GM23248 (cell line): ENCODE measurements at regions not wholly inside any gene's neighbourhood (a gene's known extent, or its start where the extent isn't known, plus 50 kb on each side); places are given as distances from the start of the nearest gene placed in this dataset.

Source experiments
- DNase-seq: peaks from one replicate; pipeline ENCODE4 v3.0.0-alpha.2; 2015
- H2AFZ ChIP-seq: fragments of 200-600 bp; sonication (generic); 2 replicates; pipeline ENCODE4 v1.6.1; 2016; ENCODE audit warnings: antibody characterized with exemption
- H3F3A ChIP-seq: fragments of 200-600 bp; sonication (generic); 2 replicates; pipeline ENCODE4 v1.6.1; 2016; ENCODE audit warnings: mild to moderate bottlenecking, antibody characterized with exemption, mixed run types; ENCODE audit not compliant: insufficient read depth
- H3K27ac ChIP-seq: fragments of 200-600 bp; sonication (generic); 2 replicates; pipeline ENCODE4 v1.5.1; 2016; ENCODE audit warnings: mild to moderate bottlenecking
- H3K27me3 ChIP-seq: fragments of 200-600 bp; sonication (generic); replicated peaks from 2 replicates; pipeline ENCODE4 v1.6.1; 2016; ENCODE audit warnings: mild to moderate bottlenecking; ENCODE audit not compliant: insufficient read depth
- H3K36me3 ChIP-seq: fragments of 200-600 bp; sonication (generic); 2 replicates; pipeline ENCODE4 v1.6.1; 2016; ENCODE audit warnings: low read depth, mild to moderate bottlenecking
- H3K4me1 ChIP-seq: fragments of 200-600 bp; sonication (generic); 2 replicates; pipeline ENCODE4 v1.6.1; 2016; ENCODE audit warnings: mild to moderate bottlenecking; ENCODE audit not compliant: insufficient read depth
- H3K4me2 ChIP-seq: fragments of 200-600 bp; sonication (generic); one replicate; pipeline ENCODE4 v1.6.1; 2016; ENCODE audit warnings: mild to moderate bottlenecking; ENCODE audit not compliant: unreplicated experiment
- H3K4me3 ChIP-seq: fragments of 200-600 bp; sonication (generic); 2 replicates; pipeline ENCODE4 v1.5.1; 2016; ENCODE audit warnings: mild to moderate bottlenecking
- H3K79me2 ChIP-seq: fragments of 200-600 bp; sonication (generic); 2 replicates; pipeline ENCODE4 v1.6.1; 2016; ENCODE audit warnings: mild to moderate bottlenecking; ENCODE audit not compliant: insufficient read depth
- H3K9ac ChIP-seq: fragments of 200-600 bp; sonication (generic); 2 replicates; pipeline ENCODE4 v1.6.1; 2016; ENCODE audit warnings: mild to moderate bottlenecking
- H3K9me2 ChIP-seq: fragments of 200-600 bp; sonication (generic); 2 replicates; pipeline ENCODE4 v1.6.1; 2016; ENCODE audit warnings: mixed run types, mild to moderate bottlenecking, moderate library complexity; ENCODE audit not compliant: insufficient read depth
- H3K9me3 ChIP-seq: fragments of 200-600 bp; sonication (generic); one replicate; pipeline ENCODE4 v1.6.1; 2017; ENCODE audit warnings: low read depth
- H4K20me1 ChIP-seq: fragments of 200-600 bp; sonication (generic); 2 replicates; pipeline ENCODE4 v1.6.0; 2016; ENCODE audit not compliant: insufficient read depth
- EZH2 ChIP-seq: fragments of 200-600 bp; sonication (generic); IDR thresholded peaks from 2 replicates; pipeline ENCODE4 v1.6.1; 2018; ENCODE audit warnings: antibody characterized with exemption, mild to moderate bottlenecking; ENCODE audit not compliant: insufficient read depth, poor library complexity, severe bottlenecking
- EZH2phosphoT487 ChIP-seq: fragments of 200-600 bp; sonication (generic); IDR thresholded peaks from 2 replicates; pipeline ENCODE4 v1.6.1; 2018; ENCODE audit warnings: antibody characterized with exemption, moderate library complexity, mild to moderate bottlenecking, low read depth; ENCODE audit not compliant: insufficient read depth
- WGBS, 2 experiments: methylation state at CpG; one replicate each; pipeline ENCODE4 v1.1.6; 2015 to 2017; ENCODE audit warnings: low lambda C conversion rate in 2 of 2, low coverage in 1 of 2; ENCODE audit errors: missing lambda C conversion rate in 2 of 2; 5-methylcytosine and 5-hydroxymethylcytosine counted together
- in situ Hi-C: fragments of 300-500 bp; cut with MboI; formaldehyde crosslinking; loops from 2 replicates; pipeline ENCODE4 v1.15.0; 2020

DNA sequence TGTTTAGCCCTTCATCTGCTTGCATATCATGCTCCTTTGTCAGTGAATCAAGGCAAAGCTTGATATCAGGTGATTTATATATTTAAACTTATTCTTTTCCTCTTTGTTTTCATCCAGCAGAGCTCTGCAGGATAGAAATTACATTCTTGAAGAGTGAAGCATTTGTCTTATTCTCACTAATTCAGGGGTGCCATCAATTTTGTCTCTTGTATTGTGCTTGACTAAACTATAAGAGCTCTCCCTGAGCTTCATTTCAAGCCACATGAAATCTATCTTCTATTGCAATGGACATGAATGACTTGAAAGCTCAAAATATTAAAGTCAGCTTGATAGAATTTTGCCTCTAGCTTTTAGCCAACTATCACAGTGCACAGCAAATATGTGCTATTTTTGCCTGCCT lies 236.7 kb upstream of the KCTD3 start:
- Histone ChIP-seq H2AFZ (no peak overlapping the region), H3K27ac (no peak overlapping the region), H4K20me1 (no peaks in the 10 kb centered on the region), H3K4me1 (no peaks in the 10 kb centered on the region), H3K79me2 (no peaks in the 10 kb centered on the region), H3K9ac (no peak overlapping the region), H3K27me3 (no peaks in the 10 kb centered on the region), H3K9me3 (no peaks in the 10 kb centered on the region), H3K4me2 (no peak overlapping the region), H3K4me3 (no peak overlapping the region), H3F3A (no peaks in the 10 kb centered on the region), H3K36me3 (no peaks in the 10 kb centered on the region), H3K9me2 (no peaks in the 10 kb centered on the region)
- TF ChIP-seq EZH2: no peak
- TF ChIP-seq EZH2phosphoT487: no peak
- no peak for DNase-seq
- in situ Hi-C loops: no loop called here

DNA sequence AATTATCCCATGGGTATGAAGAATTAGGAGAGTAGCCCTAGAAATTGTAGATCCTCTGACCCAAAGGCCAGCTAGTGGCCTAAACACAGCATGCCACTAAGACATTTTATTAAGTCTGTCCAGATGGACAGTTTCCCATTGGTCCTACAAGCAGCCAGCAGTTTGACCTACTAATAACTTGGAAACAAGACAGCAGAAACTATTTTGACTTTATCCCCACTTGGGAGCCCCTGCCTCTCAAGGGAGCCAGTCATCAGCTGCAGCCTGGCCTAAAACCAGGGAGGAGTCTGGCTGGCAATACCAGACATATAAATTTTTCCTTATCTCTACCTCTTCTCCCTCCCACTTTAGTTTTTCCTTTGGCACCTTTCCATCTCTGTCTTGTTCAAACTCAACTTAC lies 222.6 kb upstream of the KCTD3 start:
- Histone ChIP-seq H3K4me3 (no peak overlapping the region), H3K27ac (no peak overlapping the region), H3K36me3 (no peaks in the 10 kb centered on the region), H4K20me1 (no peaks in the 10 kb centered on the region), H3K79me2 (no peaks in the 10 kb centered on the region), H3K4me2 (no peak overlapping the region), H3K9ac (no peak overlapping the region), H3K27me3 (no peaks in the 10 kb centered on the region), H3F3A (no peaks in the 10 kb centered on the region), H3K4me1 (no peaks in the 10 kb centered on the region), H3K9me2 (no peaks in the 10 kb centered on the region), H2AFZ (no peak overlapping the region), H3K9me3 (no peaks in the 10 kb centered on the region)
- no peak for DNase-seq
- in situ Hi-C loops: no loop called here
- TF ChIP-seq EZH2 (no peak), EZH2phosphoT487 (no peak)

DNA sequence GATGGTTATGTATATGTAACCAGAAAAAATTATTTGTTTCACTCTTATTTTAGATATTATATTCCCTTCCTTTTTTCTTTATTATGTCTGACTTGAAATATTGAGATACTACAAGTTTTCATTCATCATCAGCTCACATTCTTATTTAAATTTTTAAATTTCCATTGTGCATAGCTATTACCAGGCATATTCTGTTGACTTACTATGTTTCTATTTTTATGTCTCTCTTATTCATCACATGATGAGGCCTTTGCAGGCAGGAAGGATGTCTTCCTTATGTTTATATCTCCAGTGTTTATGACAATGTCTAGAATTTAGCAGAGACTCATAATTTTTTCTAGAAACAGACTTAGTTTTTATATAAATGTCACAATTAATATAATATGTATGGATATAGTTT lies 221.9 kb upstream of the KCTD3 start:
- H2AFZ ChIP-seq: no peak overlapping the region
- no peak for DNase-seq
- in situ Hi-C loops: no loop called here
- H3K27ac ChIP-seq: no peak overlapping the region
- no peaks in the 10 kb centered on the region for H3K27me3 ChIP-seq
- no peaks in the 10 kb centered on the region for H4K20me1 ChIP-seq
- H3K36me3 ChIP-seq: no peaks in the 10 kb centered on the region
- no peak for TF ChIP-seq EZH2
- TF ChIP-seq EZH2phosphoT487: no peak
- no peaks in the 10 kb centered on the region for H3K9me2 ChIP-seq
- no peaks in the 10 kb centered on the region for H3K9me3 ChIP-seq
- H3K79me2 ChIP-seq: no peaks in the 10 kb centered on the region
- H3K4me2 ChIP-seq: no peak overlapping the region
- no peak overlapping the region for H3K9ac ChIP-seq
- H3F3A ChIP-seq: no peaks in the 10 kb centered on the region
- no peak overlapping the region for H3K4me3 ChIP-seq
- no peaks in the 10 kb centered on the region for H3K4me1 ChIP-seq

DNA sequence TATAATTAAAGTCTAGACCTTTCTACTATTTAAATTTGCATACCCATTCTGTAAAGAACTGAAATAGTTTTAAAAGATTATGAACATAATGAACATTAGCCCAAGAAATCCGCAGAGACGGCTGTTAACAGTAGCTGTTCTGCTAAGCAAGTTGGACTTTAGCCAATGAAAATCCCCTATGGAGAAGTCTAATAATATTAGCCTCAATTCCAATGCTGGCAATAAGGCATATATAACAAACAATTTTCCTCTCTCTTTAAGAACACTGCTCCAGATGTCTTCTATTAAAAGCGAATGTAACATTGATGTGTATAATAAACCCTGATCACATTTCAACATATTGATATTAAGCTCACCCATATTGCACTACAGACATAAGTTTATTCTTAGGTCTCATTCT lies 221.3 kb upstream of the KCTD3 start:
- DNase-seq: no peak
- Histone ChIP-seq H3K27ac (no peak overlapping the region), H3K4me3 (no peak overlapping the region), H3K9ac (no peak overlapping the region), H2AFZ (no peak overlapping the region), H3K4me1 (no peaks in the 10 kb centered on the region), H3K4me2 (no peak overlapping the region), H3K9me2 (no peaks in the 10 kb centered on the region), H3K36me3 (no peaks in the 10 kb centered on the region), H3K79me2 (no peaks in the 10 kb centered on the region), H3K9me3 (no peaks in the 10 kb centered on the region), H4K20me1 (no peaks in the 10 kb centered on the region), H3F3A (no peaks in the 10 kb centered on the region), H3K27me3 (no peaks in the 10 kb centered on the region)
- in situ Hi-C loops: no loop called here
- TF ChIP-seq EZH2: no peak
- TF ChIP-seq EZH2phosphoT487: no peak
- WGBS, 2 experiments: 45 to 52% methylated on average over 3 of the region's 3 CpGs

DNA sequence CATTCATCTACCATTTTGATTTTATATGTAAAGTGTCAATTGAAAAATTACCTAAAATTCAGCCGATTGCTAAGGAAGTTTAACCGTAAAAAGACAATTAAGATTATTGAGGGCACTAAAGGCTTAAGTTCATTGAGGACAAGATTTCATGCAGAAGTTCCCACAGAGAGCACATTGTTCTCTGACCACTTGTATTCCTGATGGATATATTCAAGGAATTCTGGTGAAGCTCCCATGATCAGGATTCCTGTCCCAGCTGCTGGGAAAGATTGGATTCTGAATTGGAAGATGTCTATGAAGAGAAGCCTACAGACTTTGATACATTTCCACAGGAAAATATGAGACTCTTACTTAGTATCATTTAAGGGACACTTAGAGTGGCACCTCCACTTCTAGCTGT lies 209.2 kb upstream of the KCTD3 start:
- Histone ChIP-seq H3K27ac (no peak overlapping the region), H3K4me2 (no peak overlapping the region), H3K4me1 (no peaks in the 10 kb centered on the region), H3K9me3 (no peaks in the 10 kb centered on the region), H4K20me1 (no peaks in the 10 kb centered on the region), H3K79me2 (no peaks in the 10 kb centered on the region), H3K9ac (no peak overlapping the region), H3K9me2 (no peaks in the 10 kb centered on the region), H3K27me3 (no peaks in the 10 kb centered on the region), H3F3A (no peaks in the 10 kb centered on the region), H3K36me3 (no peaks in the 10 kb centered on the region), H3K4me3 (no peak overlapping the region), H2AFZ (no peak overlapping the region)
- WGBS, 2 experiments: 94 to 99% methylated on average over 2 of the region's 2 CpGs
- in situ Hi-C loops: no loop called here
- TF ChIP-seq EZH2phosphoT487 (no peak), EZH2 (no peak)
- no peak for DNase-seq
